ENCODE measurements at regions not wholly inside any gene's neighbourhood (a gene's known extent, or its start where the extent isn't known, plus 50 kb on each side); places are given as distances from the start of the nearest gene placed in this dataset.

DNA sequence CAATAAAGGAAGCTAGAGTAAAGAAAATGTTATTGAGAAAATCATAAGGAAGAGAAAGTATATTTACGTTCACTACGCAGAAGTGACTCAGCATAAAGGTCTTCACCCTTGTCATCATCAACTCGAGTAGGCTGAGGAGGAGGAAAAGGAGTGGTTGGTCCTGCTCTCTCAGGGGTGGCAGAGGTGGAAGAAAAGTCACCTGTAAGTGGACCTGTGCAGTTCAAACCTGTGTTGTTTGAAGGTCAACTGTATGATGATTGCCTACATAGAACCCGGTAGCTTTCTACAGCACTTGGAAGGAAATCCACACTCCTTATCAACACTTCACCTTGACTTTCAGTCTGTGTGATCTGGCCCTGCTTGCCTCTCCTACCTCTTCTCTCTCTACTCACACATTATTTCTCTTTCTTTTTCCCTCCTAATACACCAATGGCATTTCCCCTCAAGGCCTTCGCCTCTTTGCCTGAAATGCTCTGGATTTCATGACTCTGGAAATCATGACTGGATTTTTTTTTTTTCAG is 109.3 kb upstream of the CPEB4 start:
- H3K4me1 ChIP-seq = peaks cover 0 to 22% of the 10 kb centered on the region in 2 donors
- no peak for DNase-seq (ENCODE audit: low spot score)

DNA sequence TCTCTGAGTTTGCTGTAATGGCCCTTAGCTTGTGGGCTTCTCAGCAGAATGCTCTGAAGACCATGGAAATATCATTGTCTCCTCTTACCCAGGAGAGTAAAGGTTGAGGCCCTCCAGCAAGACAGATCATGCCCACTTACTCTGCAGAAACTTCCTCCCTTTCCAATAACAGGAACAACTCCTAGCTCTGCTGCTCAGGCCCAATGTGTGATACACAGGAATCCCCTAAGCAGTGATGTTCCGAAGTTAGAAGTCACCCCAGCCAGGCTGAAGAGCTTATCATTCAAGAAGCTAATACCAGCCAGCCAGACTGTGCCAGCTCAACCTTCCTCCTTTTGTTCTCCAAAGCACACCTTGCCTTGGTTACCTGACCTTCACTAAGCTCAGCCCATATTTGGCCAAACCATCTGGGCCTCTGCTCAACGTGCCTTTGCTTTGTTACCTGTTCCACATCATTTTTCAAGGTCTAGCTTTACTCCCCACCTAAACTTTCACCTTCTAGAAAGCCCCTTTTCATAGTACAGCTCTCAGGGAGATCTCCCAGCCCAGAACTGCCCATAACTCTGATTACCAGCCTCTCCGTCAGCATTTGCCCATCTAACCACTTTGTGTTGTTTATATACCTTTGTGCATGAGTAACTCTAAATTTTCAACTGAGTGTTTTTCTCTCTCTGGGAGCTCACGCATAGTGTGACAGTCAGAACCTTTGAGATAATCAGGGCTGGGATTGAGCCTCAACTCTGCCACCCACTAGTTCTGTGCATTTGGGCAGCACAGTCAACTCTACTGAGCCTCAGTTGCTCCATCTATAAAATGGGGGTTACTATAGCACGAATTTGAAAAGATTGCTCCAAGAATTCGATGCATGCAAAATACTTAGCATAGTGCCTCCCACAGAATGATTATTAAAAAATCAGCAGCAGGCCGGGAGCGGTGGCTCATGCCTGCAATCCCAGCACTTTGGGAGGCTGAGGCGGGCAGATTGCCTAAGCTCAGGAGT is 107.6 kb upstream of the CPEB4 start:
- Histone ChIP-seq H3K9me3 (no peaks in the 10 kb centered on the region), H3K27ac (peak overlapping the region in 1 of 2 donors; percentile 44), H3K4me1 (peaks cover 0 to 22% of the 10 kb centered on the region in 2 donors), H3K27me3 (no peaks in the 10 kb centered on the region), H3K4me3 (no peak overlapping the region), H3K36me3 (no peaks in the 10 kb centered on the region)
- TF ChIP-seq, protein P1, sequence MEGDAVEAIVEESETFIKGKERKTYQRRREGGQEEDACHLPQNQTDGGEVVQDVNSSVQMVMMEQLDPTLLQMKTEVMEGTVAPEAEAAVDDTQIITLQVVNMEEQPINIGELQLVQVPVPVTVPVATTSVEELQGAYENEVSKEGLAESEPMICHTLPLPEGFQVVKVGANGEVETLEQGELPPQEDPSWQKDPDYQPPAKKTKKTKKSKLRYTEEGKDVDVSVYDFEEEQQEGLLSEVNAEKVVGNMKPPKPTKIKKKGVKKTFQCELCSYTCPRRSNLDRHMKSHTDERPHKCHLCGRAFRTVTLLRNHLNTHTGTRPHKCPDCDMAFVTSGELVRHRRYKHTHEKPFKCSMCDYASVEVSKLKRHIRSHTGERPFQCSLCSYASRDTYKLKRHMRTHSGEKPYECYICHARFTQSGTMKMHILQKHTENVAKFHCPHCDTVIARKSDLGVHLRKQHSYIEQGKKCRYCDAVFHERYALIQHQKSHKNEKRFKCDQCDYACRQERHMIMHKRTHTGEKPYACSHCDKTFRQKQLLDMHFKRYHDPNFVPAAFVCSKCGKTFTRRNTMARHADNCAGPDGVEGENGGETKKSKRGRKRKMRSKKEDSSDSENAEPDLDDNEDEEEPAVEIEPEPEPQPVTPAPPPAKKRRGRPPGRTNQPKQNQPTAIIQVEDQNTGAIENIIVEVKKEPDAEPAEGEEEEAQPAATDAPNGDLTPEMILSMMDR (IDR thresholded peaks at IDR 0.05) = no peak
- DNase-seq (ENCODE audit: low spot score) = no peak

More for the DNA sequence above, 109.3 kb upstream of the CPEB4 start:
- H3K9me3 ChIP-seq = no peaks in the 10 kb centered on the region
- H3K27ac ChIP-seq = no peak overlapping the region
- H3K27me3 ChIP-seq = no peaks in the 10 kb centered on the region
- TF ChIP-seq, protein P1 (IDR thresholded peaks at IDR 0.05) = no peak
- H3K4me3 ChIP-seq = no peak overlapping the region
- no peaks in the 10 kb centered on the region for H3K36me3 ChIP-seq

DNA sequence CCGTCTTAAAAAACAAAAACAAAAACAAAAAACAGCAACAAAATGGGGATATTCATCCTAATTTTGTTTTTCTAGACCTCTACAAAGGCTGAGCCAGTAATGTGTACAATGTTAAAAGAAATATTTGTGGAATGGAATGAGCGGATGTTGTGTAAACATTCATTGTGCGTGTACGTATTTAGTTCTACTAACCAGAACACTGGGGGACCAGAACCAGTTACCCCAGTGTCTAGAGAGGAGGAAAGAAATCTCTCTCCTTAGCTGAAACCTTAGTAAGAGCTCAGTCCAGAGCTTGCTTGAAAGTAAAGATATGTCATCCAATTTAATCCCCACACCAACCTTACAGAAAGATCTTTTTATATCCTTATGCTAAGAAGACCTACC is 106.7 kb upstream of the CPEB4 start:
- Histone ChIP-seq H3K27ac (peak overlapping the region; percentile 44 to 71), H3K27me3 (no peaks in the 10 kb centered on the region), H3K36me3 (no peaks in the 10 kb centered on the region), H3K4me1 (peaks cover 0 to 22% of the 10 kb centered on the region in 2 donors), H3K9me3 (no peaks in the 10 kb centered on the region), H3K4me3 (no peak overlapping the region)
- no peak for DNase-seq (ENCODE audit: low spot score)
- TF ChIP-seq, protein P1 (IDR thresholded peaks at IDR 0.05) = no peak

DNA sequence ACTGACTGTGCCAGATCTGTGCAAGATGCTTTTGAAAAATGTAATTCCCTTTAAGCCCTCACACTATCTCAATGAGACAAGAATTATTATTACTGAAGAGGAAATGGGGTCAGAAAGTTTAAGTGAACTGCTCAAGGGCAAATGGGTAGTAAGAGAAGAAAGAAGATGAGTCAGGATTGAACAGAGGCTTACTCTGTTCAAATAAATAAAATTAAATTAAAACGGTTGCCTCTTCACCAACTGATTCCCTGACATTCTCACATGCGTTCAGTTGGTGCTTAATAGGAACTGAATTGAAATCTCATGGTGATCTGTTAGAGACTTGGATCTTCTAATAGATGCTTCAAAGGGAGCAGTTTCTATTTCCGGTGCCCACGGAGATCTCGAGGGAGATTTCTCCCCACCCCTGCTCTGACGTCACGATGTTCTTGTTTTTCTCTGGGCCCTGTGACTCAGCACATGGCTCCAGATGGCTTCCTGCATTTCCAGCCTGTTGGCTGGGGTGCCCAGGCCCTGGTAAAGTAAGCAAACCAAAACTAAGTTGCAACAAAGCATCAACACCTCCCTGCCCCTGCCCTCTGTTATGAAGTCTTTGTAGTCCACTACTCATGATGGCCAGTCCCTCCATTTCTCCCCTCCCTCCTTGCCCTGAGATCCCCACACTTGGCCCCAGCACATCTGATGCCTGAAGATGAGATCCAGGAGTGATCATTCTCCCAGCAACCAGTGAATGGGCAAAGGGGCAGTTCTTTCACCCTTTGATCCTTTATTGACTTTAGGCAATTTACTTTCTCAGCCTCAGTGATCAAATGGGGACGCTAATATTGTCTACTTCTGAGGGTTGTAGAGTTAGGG is 106.1 kb upstream of the CPEB4 start:
- Histone ChIP-seq H3K36me3 (no peaks in the 10 kb centered on the region), H3K27ac (peak overlapping the region; percentile 44 to 71), H3K4me1 (peaks cover 0 to 22% of the 10 kb centered on the region in 2 donors), H3K27me3 (no peaks in the 10 kb centered on the region), H3K4me3 (no peak overlapping the region), H3K9me3 (no peaks in the 10 kb centered on the region)
- TF ChIP-seq, protein P1 (IDR thresholded peaks at IDR 0.05) = no peak
- peak; percentile 91 for DNase-seq (ENCODE audit: low spot score)

DNA sequence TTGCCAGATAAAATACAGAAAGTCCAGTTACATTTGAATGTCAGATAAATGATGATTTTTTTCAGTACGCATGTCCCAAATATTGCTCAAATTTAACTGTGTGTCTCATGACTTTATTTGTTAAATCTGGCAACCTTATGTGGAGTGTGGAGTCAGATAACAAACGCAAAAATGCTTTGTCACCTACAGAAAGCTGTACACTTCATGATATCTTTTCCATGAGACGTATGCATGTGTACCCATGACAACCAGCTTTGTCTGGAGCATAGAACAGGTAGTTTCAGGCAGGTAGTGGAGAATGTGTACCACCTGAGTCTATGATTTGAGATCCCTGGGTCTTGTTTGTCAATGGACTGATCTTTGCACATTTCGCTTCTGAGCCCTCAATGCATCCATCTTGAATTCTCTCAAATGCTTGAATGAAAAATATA is 105.5 kb upstream of the CPEB4 start:
- no peak for DNase-seq (ENCODE audit: low spot score)
- Histone ChIP-seq H3K4me1 (peaks cover 0 to 19% of the 10 kb centered on the region in 2 donors), H3K27ac (peak overlapping the region; percentile 44 to 71), H3K27me3 (no peaks in the 10 kb centered on the region), H3K4me3 (no peak overlapping the region), H3K36me3 (no peaks in the 10 kb centered on the region), H3K9me3 (no peaks in the 10 kb centered on the region)
- TF ChIP-seq, protein P1 (IDR thresholded peaks at IDR 0.05) = no peak

Data from right atrium auricular region (tissue), 2 donors.